Sigmoid colon (tissue), 4 donors: ENCODE measurements at regions not wholly inside any gene's neighbourhood (a gene's known extent, or its start where the extent isn't known, plus 50 kb on each side); places are given as distances from the start of the nearest gene placed in this dataset.

ENCODE experiments used
- CTCF ChIP-seq, 4 experiments: fragments of 450-650 bp in 3 of 4; fragments of 200-600 bp in 1 of 4; IDR thresholded peaks; one replicate each; pipeline ENCODE4 v1.5.1; 2016 to 2019; ENCODE audit warnings: antibody characterized with exemption in 4 of 4, mild to moderate bottlenecking in 3 of 4, moderate library complexity in 2 of 4
- EP300 ChIP-seq, 4 donors: sonication (generic); formaldehyde crosslinking; IDR thresholded peaks; one replicate each; pipeline ENCODE4 v1.6.1; 2017; ENCODE audit warnings: antibody characterized with exemption in 4 of 4
- POLR2AphosphoS5 ChIP-seq, 4 donors: sonication (generic); formaldehyde crosslinking; IDR thresholded peaks; one replicate each; pipeline ENCODE4 v1.6.1; 2017; ENCODE audit warnings: antibody characterized with exemption in 4 of 4

DNA sequence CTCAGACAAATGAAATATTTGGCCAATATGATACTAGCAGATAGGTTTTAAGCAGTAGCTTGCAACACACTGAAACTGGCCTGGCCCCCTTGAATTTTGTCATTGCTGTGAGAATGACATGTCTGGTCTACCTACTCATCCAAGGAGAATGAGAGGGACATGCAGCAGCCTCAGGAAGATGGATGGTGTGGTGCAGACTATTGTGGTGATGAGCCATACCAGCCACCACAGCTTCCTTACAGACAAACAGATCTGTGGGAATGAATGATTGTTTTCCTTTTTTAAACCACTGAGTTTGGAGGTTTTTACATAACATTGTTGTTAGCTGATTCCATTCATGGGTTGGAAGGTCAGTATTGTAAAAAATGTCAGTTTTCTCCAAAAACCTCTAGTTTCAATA is 133.7 kb upstream of the POU1F1 start:
- TF ChIP-seq EP300 (IDR thresholded peaks at IDR 0.05) = no peak
- TF ChIP-seq CTCF (IDR thresholded peaks at IDR 0.05) = no peak
- TF ChIP-seq POLR2AphosphoS5 (IDR thresholded peaks at IDR 0.05) = no peak
